Thyroid gland (tissue), 4 donors: ENCODE measurements at regions not wholly inside any gene's neighbourhood (a gene's known extent, or its start where the extent isn't known, plus 50 kb on each side); places are given as distances from the start of the nearest gene placed in this dataset.

ENCODE experiments used
- POLR2A ChIP-seq, 2 donors: fragments of 450-650 bp; IDR thresholded peaks; one replicate each; pipeline ENCODE4 v1.6.1; 2017; ENCODE audit warnings: antibody characterized with exemption in 2 of 2, mild to moderate bottlenecking in 2 of 2, moderate library complexity in 1 of 2
- TF ChIP-seq, protein P1 (sequence below), 6 experiments: fragments of 200-600 bp in 3 of 6; fragments of 450-650 bp in 3 of 6; sonication (generic) in 3 of 6; IDR thresholded peaks; one replicate each; pipeline ENCODE4 v1.5.1; 2016 to 2019; ENCODE audit warnings: antibody characterized with exemption in 6 of 6, mild to moderate bottlenecking in 2 of 6, inconsistent platforms in 1 of 6, moderate library complexity in 1 of 6

DNA sequence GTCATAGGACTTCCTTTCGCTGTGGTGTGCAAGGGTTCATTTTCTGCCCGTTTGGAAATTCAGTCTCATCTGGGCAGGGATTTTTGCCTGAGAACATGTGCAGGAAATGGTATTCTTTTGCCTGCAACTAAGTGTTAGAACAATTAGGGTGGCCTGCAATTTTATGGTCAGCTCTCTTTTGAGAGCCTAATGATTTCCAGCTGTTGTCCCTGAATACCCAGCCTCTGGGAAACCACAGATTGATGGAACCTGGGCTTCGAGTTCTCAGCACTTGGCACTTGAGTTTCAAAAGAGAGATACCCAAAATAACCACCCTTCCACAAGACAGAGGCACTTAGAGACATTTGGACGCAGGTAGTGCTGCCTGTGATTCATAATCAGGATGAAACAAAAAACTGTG lies 217.2 kb upstream of the FOXA2 start:
- TF ChIP-seq, protein P1, sequence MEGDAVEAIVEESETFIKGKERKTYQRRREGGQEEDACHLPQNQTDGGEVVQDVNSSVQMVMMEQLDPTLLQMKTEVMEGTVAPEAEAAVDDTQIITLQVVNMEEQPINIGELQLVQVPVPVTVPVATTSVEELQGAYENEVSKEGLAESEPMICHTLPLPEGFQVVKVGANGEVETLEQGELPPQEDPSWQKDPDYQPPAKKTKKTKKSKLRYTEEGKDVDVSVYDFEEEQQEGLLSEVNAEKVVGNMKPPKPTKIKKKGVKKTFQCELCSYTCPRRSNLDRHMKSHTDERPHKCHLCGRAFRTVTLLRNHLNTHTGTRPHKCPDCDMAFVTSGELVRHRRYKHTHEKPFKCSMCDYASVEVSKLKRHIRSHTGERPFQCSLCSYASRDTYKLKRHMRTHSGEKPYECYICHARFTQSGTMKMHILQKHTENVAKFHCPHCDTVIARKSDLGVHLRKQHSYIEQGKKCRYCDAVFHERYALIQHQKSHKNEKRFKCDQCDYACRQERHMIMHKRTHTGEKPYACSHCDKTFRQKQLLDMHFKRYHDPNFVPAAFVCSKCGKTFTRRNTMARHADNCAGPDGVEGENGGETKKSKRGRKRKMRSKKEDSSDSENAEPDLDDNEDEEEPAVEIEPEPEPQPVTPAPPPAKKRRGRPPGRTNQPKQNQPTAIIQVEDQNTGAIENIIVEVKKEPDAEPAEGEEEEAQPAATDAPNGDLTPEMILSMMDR (IDR thresholded peaks at IDR 0.05), result no peak
- no peak for TF ChIP-seq POLR2A (IDR thresholded peaks at IDR 0.05)
